Stomach (tissue), 4 donors: ENCODE measurements at regions not wholly inside any gene's neighbourhood (a gene's known extent, or its start where the extent isn't known, plus 50 kb on each side); places are given as distances from the start of the nearest gene placed in this dataset.

Source experiments
- EP300 ChIP-seq: sonication (generic); formaldehyde crosslinking; IDR thresholded peaks from one replicate; pipeline ENCODE4 v1.6.1; 2017; ENCODE audit warnings: antibody characterized with exemption
- POLR2A ChIP-seq, 4 donors: fragments of 450-650 bp; IDR thresholded peaks; one replicate each; pipeline ENCODE4 v1.6.1; 2016; ENCODE audit warnings: antibody characterized with exemption in 4 of 4, control low read depth in 2 of 4, mild to moderate bottlenecking in 1 of 4, moderate library complexity in 1 of 4
- POLR2AphosphoS5 ChIP-seq, 3 donors: sonication (generic); formaldehyde crosslinking; IDR thresholded peaks; one replicate each; pipeline ENCODE4 v1.6.1; 2016; ENCODE audit warnings: antibody characterized with exemption in 3 of 3
- TF ChIP-seq, protein P1 (sequence below), 7 experiments: fragments of 450-650 bp in 4 of 7; fragments of 200-600 bp in 3 of 7; sonication (generic) in 3 of 7; IDR thresholded peaks; one replicate each; pipeline ENCODE4 v1.5.1; 2016 to 2019; ENCODE audit warnings: antibody characterized with exemption in 7 of 7, control low read depth in 2 of 7, mild to moderate bottlenecking in 1 of 7

DNA sequence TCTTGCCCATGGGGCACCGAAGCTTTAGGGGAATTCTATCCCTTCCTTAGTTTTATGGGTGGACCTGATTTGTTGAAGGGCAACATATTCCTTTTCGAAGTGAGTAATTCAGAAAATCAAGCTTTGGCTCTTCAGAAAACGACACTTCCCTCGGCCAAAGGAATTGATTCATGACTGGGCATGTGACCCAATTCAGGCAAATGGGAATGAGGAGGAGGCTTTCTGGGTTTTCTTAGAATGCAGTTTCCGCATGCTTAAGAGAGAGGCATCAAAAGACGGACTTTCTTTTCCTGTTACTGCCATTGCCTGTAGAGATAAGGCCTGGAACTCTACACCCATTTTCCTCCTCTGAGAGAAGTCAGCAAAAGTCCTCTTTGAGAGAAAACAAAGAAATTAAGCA lies 179.5 kb downstream of the RFPL4B start:
- TF ChIP-seq, protein P1, sequence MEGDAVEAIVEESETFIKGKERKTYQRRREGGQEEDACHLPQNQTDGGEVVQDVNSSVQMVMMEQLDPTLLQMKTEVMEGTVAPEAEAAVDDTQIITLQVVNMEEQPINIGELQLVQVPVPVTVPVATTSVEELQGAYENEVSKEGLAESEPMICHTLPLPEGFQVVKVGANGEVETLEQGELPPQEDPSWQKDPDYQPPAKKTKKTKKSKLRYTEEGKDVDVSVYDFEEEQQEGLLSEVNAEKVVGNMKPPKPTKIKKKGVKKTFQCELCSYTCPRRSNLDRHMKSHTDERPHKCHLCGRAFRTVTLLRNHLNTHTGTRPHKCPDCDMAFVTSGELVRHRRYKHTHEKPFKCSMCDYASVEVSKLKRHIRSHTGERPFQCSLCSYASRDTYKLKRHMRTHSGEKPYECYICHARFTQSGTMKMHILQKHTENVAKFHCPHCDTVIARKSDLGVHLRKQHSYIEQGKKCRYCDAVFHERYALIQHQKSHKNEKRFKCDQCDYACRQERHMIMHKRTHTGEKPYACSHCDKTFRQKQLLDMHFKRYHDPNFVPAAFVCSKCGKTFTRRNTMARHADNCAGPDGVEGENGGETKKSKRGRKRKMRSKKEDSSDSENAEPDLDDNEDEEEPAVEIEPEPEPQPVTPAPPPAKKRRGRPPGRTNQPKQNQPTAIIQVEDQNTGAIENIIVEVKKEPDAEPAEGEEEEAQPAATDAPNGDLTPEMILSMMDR (IDR thresholded peaks at IDR 0.05) = no peak
- TF ChIP-seq POLR2AphosphoS5 (IDR thresholded peaks at IDR 0.05) = no peak
- no peak for TF ChIP-seq EP300
- TF ChIP-seq POLR2A (IDR thresholded peaks at IDR 0.05) = no peak
